Breast epithelium (tissue), 4 donors: ENCODE measurements at regions not wholly inside any gene's neighbourhood (a gene's known extent, or its start where the extent isn't known, plus 50 kb on each side); places are given as distances from the start of the nearest gene placed in this dataset.

Experiments used
- DNase-seq, 2 donors: peaks; one replicate each; pipeline ENCODE4 v3.0.0-alpha.2; 2019; ENCODE audit warnings: low spot score in 2 of 2
- H3K27ac ChIP-seq, 2 donors: fragments of 200-600 bp; sonication (generic) in 1 of 2; one replicate each; pipeline ENCODE4 v1.5.1; 2016 to 2019; ENCODE audit warnings: mild to moderate bottlenecking in 1 of 2
- H3K27me3 ChIP-seq, 2 donors: fragments of 200-600 bp; sonication (generic) in 1 of 2; one replicate each; pipeline versions ENCODE4 v1.5.1 to v1.6.0; 2017 to 2019; ENCODE audit warnings: control low read depth in 1 of 2, mild to moderate bottlenecking in 1 of 2
- H3K36me3 ChIP-seq: fragments of 200-600 bp; one replicate; pipeline ENCODE4 v1.5.1; 2019
- H3K4me1 ChIP-seq, 2 donors: fragments of 200-600 bp; sonication (generic); one replicate each; pipeline ENCODE4 v1.5.1; 2016 to 2019; ENCODE audit warnings: control low read depth in 1 of 2
- H3K4me3 ChIP-seq, 3 donors: fragments of 200-600 bp; sonication (generic); 1 replicate in 2 of 3; 2 replicates in 1 of 3; pipeline ENCODE4 v1.5.1; 2016 to 2019; ENCODE audit warnings: mild to moderate bottlenecking in 3 of 3, moderate library complexity in 2 of 3
- H3K9me3 ChIP-seq, 2 donors: fragments of 200-600 bp; sonication (generic) in 1 of 2; one replicate each; pipeline ENCODE4 v1.5.1; 2016 to 2019; ENCODE audit warnings: control low read depth in 1 of 2
- CTCF ChIP-seq, 3 donors: fragments of 450-650 bp; IDR thresholded peaks; one replicate each; pipeline ENCODE4 v1.5.1; 2016 to 2017; ENCODE audit warnings: antibody characterized with exemption in 3 of 3, mild to moderate bottlenecking in 3 of 3, moderate library complexity in 3 of 3
- POLR2A ChIP-seq: fragments of 450-650 bp; IDR thresholded peaks from one replicate; pipeline ENCODE4 v1.6.1; 2016; ENCODE audit warnings: antibody characterized with exemption, mild to moderate bottlenecking, moderate library complexity
- POLR2AphosphoS5 ChIP-seq, 3 donors: sonication (generic); formaldehyde crosslinking; IDR thresholded peaks; one replicate each; pipeline ENCODE4 v1.6.1; 2017; ENCODE audit warnings: antibody characterized with exemption in 3 of 3
- intact Hi-C: fragments of 100-400 bp; cut with DNase I; formaldehyde crosslinking; loops from one replicate; pipeline ENCODE4 v1.15.1; 2023; ENCODE audit warnings: low total_unique reads

- no peaks in the 10 kb centered on the region for H3K27me3 ChIP-seq
- intact Hi-C loops, result no loop called here
- DNase-seq, result no peak
Observed at GRCh38 chr19:30891051-30891450, 458.2 kb downstream of the TSHZ3 start.

DNA sequence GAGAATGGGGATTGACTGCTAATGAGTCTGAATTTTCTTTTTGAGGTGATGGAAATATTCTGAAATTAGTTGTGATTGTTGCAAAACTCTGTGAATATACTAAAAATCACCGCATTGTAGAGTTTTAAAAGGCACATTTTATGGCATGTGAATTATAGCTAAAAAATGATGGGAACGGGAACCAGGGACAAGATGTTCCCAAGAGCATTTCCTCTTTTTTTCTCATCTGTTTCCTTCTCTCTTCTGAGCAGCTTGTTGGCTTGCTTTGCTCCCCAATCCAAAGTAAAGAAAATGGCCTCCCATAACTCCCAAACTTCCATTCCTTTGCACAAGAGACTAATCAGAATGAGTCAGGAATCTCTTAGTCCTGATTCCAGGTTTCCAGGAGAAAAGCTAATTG, 459.2 kb downstream of the TSHZ3 start:
- H3K27ac ChIP-seq, result no peak overlapping the region
- no peaks in the 10 kb centered on the region for H3K9me3 ChIP-seq
- DNase-seq, result no peak
- intact Hi-C loops, result no loop called here
- TF ChIP-seq POLR2A (no peak), CTCF (IDR thresholded peaks at IDR 0.05) (no peak), POLR2AphosphoS5 (IDR thresholded peaks at IDR 0.05) (no peak)
- H3K36me3 ChIP-seq, result no peaks in the 10 kb centered on the region
- no peaks in the 10 kb centered on the region for H3K27me3 ChIP-seq
- no peak overlapping the region for H3K4me3 ChIP-seq
- H3K4me1 ChIP-seq, result no peaks in the 10 kb centered on the region

More at GRCh38 chr19:30891051-30891450, 458.2 kb downstream of the TSHZ3 start:
- no peak for TF ChIP-seq POLR2A
- TF ChIP-seq CTCF (IDR thresholded peaks at IDR 0.05), result no peak
- TF ChIP-seq POLR2AphosphoS5 (IDR thresholded peaks at IDR 0.05), result no peak
- no peaks in the 10 kb centered on the region for H3K4me1 ChIP-seq
- H3K9me3 ChIP-seq, result no peaks in the 10 kb centered on the region
- H3K36me3 ChIP-seq, result no peaks in the 10 kb centered on the region
- no peak overlapping the region for H3K27ac ChIP-seq
- H3K4me3 ChIP-seq, result no peak overlapping the region

- intact Hi-C loops, result no loop called here
- Histone ChIP-seq H3K27ac (no peak overlapping the region), H3K27me3 (no peaks in the 10 kb centered on the region), H3K4me3 (no peak overlapping the region), H3K36me3 (no peaks in the 10 kb centered on the region), H3K4me1 (no peaks in the 10 kb centered on the region), H3K9me3 (no peaks in the 10 kb centered on the region)
- no peak for DNase-seq
- TF ChIP-seq CTCF (IDR thresholded peaks at IDR 0.05), result no peak
- no peak for TF ChIP-seq POLR2A
- no peak for TF ChIP-seq POLR2AphosphoS5 (IDR thresholded peaks at IDR 0.05)
Observed at GRCh38 chr19:30888937-30889336, 460.3 kb downstream of the TSHZ3 start.

DNA sequence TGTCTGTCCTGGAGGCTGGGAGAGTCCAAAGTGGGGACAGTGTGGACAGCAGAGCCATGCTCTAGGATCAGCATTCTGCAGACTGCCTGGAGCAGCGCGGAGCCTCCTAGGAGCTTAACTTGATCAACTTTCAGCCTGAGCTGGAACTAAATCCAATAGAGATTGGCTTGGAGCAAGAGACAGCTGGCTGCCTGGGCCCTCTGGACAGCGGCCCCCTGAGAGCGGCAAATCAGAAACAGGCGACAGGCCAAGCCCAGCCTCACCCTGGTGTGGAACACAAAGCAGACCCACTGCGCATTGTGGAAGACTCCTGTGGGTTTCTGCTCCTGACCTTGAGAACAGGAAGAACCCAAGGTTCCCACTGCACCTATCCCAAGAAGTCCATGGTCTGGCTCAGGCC, 462.2 kb downstream of the TSHZ3 start:
- H3K27ac ChIP-seq, result no peak overlapping the region
- intact Hi-C loops, result no loop called here
- DNase-seq, result no peak
- TF ChIP-seq POLR2A, result no peak
- H3K36me3 ChIP-seq, result no peaks in the 10 kb centered on the region
- no peaks in the 10 kb centered on the region for H3K4me1 ChIP-seq
- no peak overlapping the region for H3K4me3 ChIP-seq
- H3K9me3 ChIP-seq, result no peaks in the 10 kb centered on the region
- no peaks in the 10 kb centered on the region for H3K27me3 ChIP-seq

DNA sequence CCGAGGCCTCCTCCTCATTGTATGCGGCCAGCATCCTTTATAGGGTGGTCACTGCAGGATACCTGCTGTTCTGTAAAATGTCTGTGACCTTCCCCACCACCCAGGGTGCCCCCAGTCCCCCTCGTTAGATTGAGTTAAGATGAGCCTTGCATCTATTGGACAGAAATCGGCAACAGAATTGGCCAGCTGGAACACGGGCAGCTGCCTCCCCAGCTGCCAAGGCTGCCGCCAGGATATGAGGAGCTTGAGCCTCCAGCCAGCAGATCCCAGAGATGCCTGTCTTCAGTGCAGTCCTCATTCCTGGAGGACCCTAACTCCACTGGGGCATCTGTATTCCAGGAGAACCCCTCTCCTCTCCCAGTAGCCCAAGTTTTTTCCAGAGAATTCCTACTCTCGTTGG, 463.0 kb downstream of the TSHZ3 start:
- H3K27me3 ChIP-seq, result no peaks in the 10 kb centered on the region
- no peak for DNase-seq
- no peak for TF ChIP-seq POLR2AphosphoS5 (IDR thresholded peaks at IDR 0.05)
- intact Hi-C loops, result no loop called here
- no peaks in the 10 kb centered on the region for H3K4me1 ChIP-seq
- no peak overlapping the region for H3K27ac ChIP-seq
- no peak overlapping the region for H3K4me3 ChIP-seq
- no peaks in the 10 kb centered on the region for H3K36me3 ChIP-seq
- no peaks in the 10 kb centered on the region for H3K9me3 ChIP-seq

GRCh38 chr19:30884146-30884812, 465.0 kb downstream of the TSHZ3 start:
- no peak for TF ChIP-seq POLR2A
- no peak for TF ChIP-seq CTCF (IDR thresholded peaks at IDR 0.05)
- no peak for TF ChIP-seq POLR2AphosphoS5 (IDR thresholded peaks at IDR 0.05)
- no peaks in the 10 kb centered on the region for H3K36me3 ChIP-seq
- no peaks in the 10 kb centered on the region for H3K9me3 ChIP-seq
- intact Hi-C loops, result no loop called here
- DNase-seq, result no peak
- no peaks in the 10 kb centered on the region for H3K4me1 ChIP-seq
- H3K27me3 ChIP-seq, result no peaks in the 10 kb centered on the region
- no peak overlapping the region for H3K27ac ChIP-seq
- no peak overlapping the region for H3K4me3 ChIP-seq
